HEK293 (cell line): ENCODE measurements at regions not wholly inside any gene's neighbourhood (a gene's known extent, or its start where the extent isn't known, plus 50 kb on each side); places are given as distances from the start of the nearest gene placed in this dataset.

Experiments used
- CTCF ChIA-PET: fragments of 350-600 bp; formaldehyde crosslinking; extraction: SDS; loops from one replicate; lab custom pipeline; 2021; ENCODE audit warnings: antibody characterized with exemption; lab: Yijun Ruan, JAX
- POLR2A ChIA-PET: fragments of 300-600 bp; formaldehyde crosslinking; extraction: SDS; loops from one replicate; lab custom pipeline; 2020; ENCODE audit warnings: antibody characterized with exemption, inconsistent platforms; lab: Yijun Ruan, JAX
- H3K27ac ChIP-seq: fragments of 200-500 bp; sonication (Bioruptor generic); 2 replicates; pipeline ENCODE4 v1.5.1; 2014; ENCODE audit warnings: low read depth, low read length, control low read depth, inconsistent platforms; ENCODE audit errors: extremely low read depth
- H3K36me3 ChIP-seq, 2 experiments: fragments of 200-500 bp in 1 of 2; sonication (Bioruptor generic) in 1 of 2; 1 replicate in 1 of 2; 2 replicates in 1 of 2; pipeline ENCODE4 v1.5.1; 2014 to 2017; ENCODE audit warnings: inconsistent platforms in 2 of 2, low read length in 2 of 2; ENCODE audit not compliant: control insufficient read depth in 2 of 2, insufficient read depth in 1 of 2
- H3K4me1 ChIP-seq: fragments of 200-500 bp; sonication (Bioruptor generic); 2 replicates; pipeline ENCODE4 v1.5.1; 2014; ENCODE audit warnings: mild to moderate bottlenecking, low read length, inconsistent platforms; ENCODE audit not compliant: control insufficient read depth, insufficient read depth
- H3K4me3 ChIP-seq: 2 replicates; pipeline ENCODE4 v1.5.1; 2011; ENCODE audit warnings: low read depth, mild to moderate bottlenecking, control low read depth, low read length, moderate library complexity
- H3K9me3 ChIP-seq: fragments of 200-500 bp; sonication (Bioruptor generic); 2 replicates; pipeline ENCODE4 v1.5.1; 2014; ENCODE audit warnings: low read depth, low read length, inconsistent platforms; ENCODE audit not compliant: control insufficient read depth, insufficient read depth
- GLI4 ChIP-seq: fragments of 450-650 bp; formaldehyde crosslinking; IDR thresholded peaks from 2 replicates; pipeline ENCODE4 v1.5.1; 2016; ENCODE audit warnings: missing biosample characterization, missing genetic modification characterization
- HOXA7 ChIP-seq: sonication (generic); formaldehyde crosslinking; IDR thresholded peaks from 2 replicates; pipeline ENCODE4 v1.8.1; 2022; ENCODE audit warnings: missing genetic modification reagents, borderline replicate concordance
- KLF1 ChIP-seq: fragments of 450-650 bp; formaldehyde crosslinking; IDR thresholded peaks from 2 replicates; pipeline ENCODE4 v1.5.1; 2016; ENCODE audit warnings: missing biosample characterization, missing genetic modification characterization
- KLF8 ChIP-seq: fragments of 450-650 bp; formaldehyde crosslinking; IDR thresholded peaks from 2 replicates; pipeline ENCODE4 v1.5.1; 2016; ENCODE audit warnings: missing biosample characterization, missing genetic modification characterization
- OSR2 ChIP-seq: fragments of 450-650 bp; formaldehyde crosslinking; IDR thresholded peaks from 2 replicates; pipeline ENCODE4 v1.5.1; 2016; ENCODE audit warnings: missing biosample characterization, missing genetic modification characterization
- PBX3 ChIP-seq: sonication (generic); formaldehyde crosslinking; IDR thresholded peaks from 2 replicates; pipeline ENCODE4 v1.8.1; 2022; ENCODE audit warnings: mild to moderate bottlenecking, moderate library complexity, missing genetic modification reagents
- PRDM1 ChIP-seq: fragments of 450-650 bp; formaldehyde crosslinking; IDR thresholded peaks from 2 replicates; pipeline ENCODE4; 2016; ENCODE audit warnings: missing biosample characterization, missing genetic modification characterization
- SCRT1 ChIP-seq: fragments of 450-650 bp; formaldehyde crosslinking; IDR thresholded peaks from 2 replicates; pipeline ENCODE4 v1.5.1; 2016; ENCODE audit warnings: missing biosample characterization, missing genetic modification characterization, borderline replicate concordance
- TRIM28 ChIP-seq: IDR thresholded peaks from 2 replicates; pipeline ENCODE4 v1.6.1; 2011; ENCODE audit warnings: low read length, control low read depth, borderline replicate concordance
- TSHZ1 ChIP-seq: fragments of 450-650 bp; formaldehyde crosslinking; IDR thresholded peaks from 2 replicates; pipeline ENCODE4 v1.5.1; 2016; ENCODE audit warnings: missing biosample characterization, missing genetic modification characterization, borderline replicate concordance
- ZBTB17 ChIP-seq: fragments of 450-650 bp; formaldehyde crosslinking; IDR thresholded peaks from 2 replicates; pipeline ENCODE4 v1.5.1; 2016; ENCODE audit warnings: missing biosample characterization, missing genetic modification characterization
- ZFP41 ChIP-seq: fragments of 450-650 bp; formaldehyde crosslinking; IDR thresholded peaks from 2 replicates; pipeline ENCODE4 v1.5.1; 2016; ENCODE audit warnings: missing biosample characterization, missing genetic modification characterization, borderline replicate concordance
- ZIC2 ChIP-seq: fragments of 450-650 bp; formaldehyde crosslinking; IDR thresholded peaks from 2 replicates; pipeline ENCODE4 v1.5.1; 2016; ENCODE audit warnings: missing biosample characterization, missing genetic modification characterization
- ZNF140 ChIP-seq: fragments of 450-650 bp; formaldehyde crosslinking; IDR thresholded peaks from 2 replicates; pipeline ENCODE4 v1.5.1; 2016; ENCODE audit warnings: missing biosample characterization, missing genetic modification characterization
- ZNF19 ChIP-seq: fragments of 450-650 bp; formaldehyde crosslinking; IDR thresholded peaks from 2 replicates; pipeline ENCODE4; 2016; ENCODE audit warnings: missing biosample characterization, missing genetic modification characterization, low read depth
- ZNF248 ChIP-seq: fragments of 450-650 bp; formaldehyde crosslinking; IDR thresholded peaks from 2 replicates; pipeline ENCODE4 v1.5.1; 2017; ENCODE audit warnings: missing biosample characterization, missing genetic modification characterization
- ZNF292 ChIP-seq: fragments of 450-650 bp; formaldehyde crosslinking; IDR thresholded peaks from 2 replicates; pipeline ENCODE4 v1.5.1; 2016; ENCODE audit warnings: low read depth, missing biosample characterization, missing genetic modification characterization, borderline replicate concordance
- ZNF341 ChIP-seq: fragments of 450-650 bp; formaldehyde crosslinking; IDR thresholded peaks from 2 replicates; pipeline ENCODE4; 2016; ENCODE audit warnings: low read depth, missing biosample characterization, missing genetic modification characterization
- ZNF404 ChIP-seq: fragments of 450-650 bp; formaldehyde crosslinking; IDR thresholded peaks from 2 replicates; pipeline ENCODE4 v1.5.1; 2017; ENCODE audit warnings: missing biosample characterization, missing genetic modification characterization
- ZNF529 ChIP-seq: fragments of 450-650 bp; formaldehyde crosslinking; IDR thresholded peaks from 2 replicates; pipeline ENCODE4 v1.5.1; 2017; ENCODE audit warnings: missing genetic modification characterization, missing biosample characterization; ENCODE audit not compliant: insufficient replicate concordance
- ZNF610 ChIP-seq: fragments of 450-650 bp; formaldehyde crosslinking; IDR thresholded peaks from 2 replicates; pipeline ENCODE4 v1.5.1; 2016; ENCODE audit warnings: missing biosample characterization, missing genetic modification characterization, borderline replicate concordance
- ZNF626 ChIP-seq: fragments of 450-650 bp; sonication (Bioruptor Pico); formaldehyde crosslinking; IDR thresholded peaks from 2 replicates; pipeline ENCODE4 v1.5.1; 2018; ENCODE audit warnings: missing biosample characterization, missing genetic modification characterization, inconsistent platforms
- ZNF792 ChIP-seq: fragments of 450-650 bp; formaldehyde crosslinking; IDR thresholded peaks from 2 replicates; pipeline ENCODE4 v1.5.1; 2016; ENCODE audit warnings: missing biosample characterization, missing genetic modification characterization

GRCh38 chr2:100197631-100198153 lies 55.3 kb upstream of the AFF3 start:
- Histone ChIP-seq H3K36me3 (no peaks in the 10 kb centered on the region), H3K27ac (no peak overlapping the region), H3K4me3 (no peak overlapping the region), H3K9me3 (no peaks in the 10 kb centered on the region), H3K4me1 (no peaks in the 10 kb centered on the region)
- ChIA-PET POLR2A (no interaction called here), CTCF (interaction anchor here (0.7 to 0.9 kb wide), 2 partner anchors 21 to 378 kb away, joined by 3 to 4 read pairs; no protein-coding TSS in a partner anchor)
- peak; percentile 20; the same call in 1 of the 2 replicates for TF ChIP-seq ZIC2 (tag by site-specific recombination)
- TF ChIP-seq TRIM28 = 0 out of 2 replicates have a peak, but pooled peaks have one; percentile 19
- TF ChIP-seq HOXA7 (CRISPR knock-in tag) = no peak
- TF ChIP-seq ZBTB17 (tag by site-specific recombination) = 0 out of 2 replicates have a peak, but pooled peaks have one; percentile 34
- peak; percentile 49 for TF ChIP-seq OSR2 (tag by site-specific recombination)

- H3K36me3 ChIP-seq = no peaks in the 10 kb centered on the region
- no peaks in the 10 kb centered on the region for H3K9me3 ChIP-seq
- H3K27ac ChIP-seq = no peak overlapping the region
- ChIA-PET CTCF (interaction anchor here (0.7 to 0.9 kb wide), 3 partner anchors 20 to 378 kb away, joined by 3 to 4 read pairs (median 3); no protein-coding TSS in a partner anchor), POLR2A (no interaction called here)
- no peaks in the 10 kb centered on the region for H3K4me1 ChIP-seq
- no peak overlapping the region for H3K4me3 ChIP-seq
- TF ChIP-seq PRDM1 (tag by site-specific recombination) (no peak), GLI4 (no peak), ZNF610 (tag by site-specific recombination) (no peak), ZFP41 (tag by site-specific recombination) (no peak), ZNF248 (no peak), TSHZ1 (tag by site-specific recombination) (no peak), KLF1 (tag by site-specific recombination) (no peak), ZNF404 (no peak), ZNF626 (no peak), ZNF341 (no peak), KLF8 (no peak), ZNF292 (tag by site-specific recombination) (no peak), ZNF529 (tag by site-specific recombination) (no peak), ZNF19 (no peak), PBX3 (CRISPR knock-in tag) (no peak), ZNF140 (tag by site-specific recombination) (no peak), SCRT1 (tag by site-specific recombination) (no peak), ZNF792 (no peak)
- TF ChIP-seq, all 188 proteins: peak for 0
Measured at GRCh38 chr2:100196786-100197494, 54.5 kb upstream of the AFF3 start.
